ENCODE measurements at regions not wholly inside any gene's neighbourhood (a gene's known extent, or its start where the extent isn't known, plus 50 kb on each side); places are given as distances from the start of the nearest gene placed in this dataset.
"Not testable (repeated sequence)": the region's sequence is repeated elsewhere in the genome, so short reads cannot be mapped to it uniquely, and the experiment has no call there.

GRCh38 chr18:22753130-22753831, 179.8 kb upstream of the RBBP8 start:
- no peak for DNase-seq

- not testable (repeated sequence) for DNase-seq
Observed at GRCh38 chr18:22764005-22764404, 169.1 kb upstream of the RBBP8 start.

GRCh38 chr18:22765896-22766295, 167.2 kb upstream of the RBBP8 start:
- DNase-seq: no peak

- no peak for DNase-seq
Observed at GRCh38 chr18:22767653-22768052, 165.5 kb upstream of the RBBP8 start.

- DNase-seq: no peak
Observed at GRCh38 chr18:22773944-22774343, 159.2 kb upstream of the RBBP8 start.

GRCh38 chr18:22778996-22779395, 154.1 kb upstream of the RBBP8 start:
- DNase-seq: no peak

GRCh38 chr18:22783245-22783644, 149.9 kb upstream of the RBBP8 start:
- DNase-seq: no peak

DNA sequence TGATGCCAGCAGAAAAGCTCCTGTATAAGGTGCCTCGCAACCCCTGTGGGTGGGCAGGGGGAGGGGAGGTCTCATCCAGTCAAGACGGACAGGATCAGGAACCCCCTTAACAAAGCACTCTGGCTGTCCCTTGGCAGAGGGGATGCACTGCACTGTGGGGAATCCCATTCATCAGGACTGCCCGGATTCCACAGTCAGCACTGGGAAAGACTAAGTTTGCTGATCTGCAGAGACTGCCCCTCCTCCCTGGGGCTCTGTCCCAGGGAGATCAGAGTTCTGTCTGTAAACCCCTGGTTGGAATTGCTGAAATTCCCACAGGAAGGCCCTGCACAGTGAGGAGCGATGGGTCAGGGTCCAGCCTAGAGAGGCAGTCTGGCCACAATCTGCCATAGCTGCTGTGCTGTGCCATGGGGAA, 149.5 kb upstream of the RBBP8 start:
- no peak for DNase-seq

DNA sequence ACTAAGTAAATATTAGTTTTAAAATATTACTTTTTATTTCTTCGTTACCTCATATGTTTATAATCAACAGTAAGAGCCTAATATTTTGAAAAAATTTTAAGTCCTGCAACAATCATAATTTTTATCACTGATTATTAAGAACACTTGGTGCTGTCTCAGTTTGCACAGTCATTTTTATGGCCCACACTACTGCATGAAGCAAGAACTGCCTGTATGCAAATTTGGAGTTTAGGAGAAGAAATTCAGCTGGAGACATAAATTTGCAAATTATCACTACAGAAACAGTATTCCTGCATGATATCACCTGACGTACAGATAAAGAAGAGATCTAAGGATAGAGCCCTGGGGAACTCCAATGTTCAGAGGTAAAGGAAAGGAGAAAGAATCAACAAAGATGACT, 144.1 kb upstream of the RBBP8 start:
- DNase-seq: no peak

DNA sequence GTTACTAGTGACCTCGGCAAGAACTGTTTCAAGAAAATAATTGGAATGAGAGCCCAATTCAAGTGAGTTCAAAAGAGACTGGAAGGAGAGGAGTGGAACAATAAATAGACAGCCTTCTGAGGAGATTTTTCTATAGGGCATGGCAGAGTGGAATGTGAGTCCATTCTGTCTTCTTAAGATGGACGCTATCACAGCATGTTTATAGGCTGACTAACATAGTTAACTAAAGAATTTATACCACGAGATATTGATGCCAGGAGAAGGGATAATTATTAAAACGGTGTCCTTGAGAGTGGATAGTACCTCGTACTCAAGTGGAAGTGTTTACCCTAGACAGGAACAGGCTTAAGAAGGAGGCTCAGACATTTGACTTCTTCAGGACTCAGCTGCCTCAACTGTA, 143.5 kb upstream of the RBBP8 start:
- DNase-seq: no peak

- no peak for DNase-seq
Observed at GRCh38 chr18:22790545-22791309, 142.4 kb upstream of the RBBP8 start.

GRCh38 chr18:22791310-22791610, 141.9 kb upstream of the RBBP8 start:
- no peak for DNase-seq

GRCh38 chr18:22796113-22796512, 137.0 kb upstream of the RBBP8 start:
- no peak for DNase-seq

GRCh38 chr18:22800551-22800951, 132.6 kb upstream of the RBBP8 start:
- no peak for DNase-seq

DNA sequence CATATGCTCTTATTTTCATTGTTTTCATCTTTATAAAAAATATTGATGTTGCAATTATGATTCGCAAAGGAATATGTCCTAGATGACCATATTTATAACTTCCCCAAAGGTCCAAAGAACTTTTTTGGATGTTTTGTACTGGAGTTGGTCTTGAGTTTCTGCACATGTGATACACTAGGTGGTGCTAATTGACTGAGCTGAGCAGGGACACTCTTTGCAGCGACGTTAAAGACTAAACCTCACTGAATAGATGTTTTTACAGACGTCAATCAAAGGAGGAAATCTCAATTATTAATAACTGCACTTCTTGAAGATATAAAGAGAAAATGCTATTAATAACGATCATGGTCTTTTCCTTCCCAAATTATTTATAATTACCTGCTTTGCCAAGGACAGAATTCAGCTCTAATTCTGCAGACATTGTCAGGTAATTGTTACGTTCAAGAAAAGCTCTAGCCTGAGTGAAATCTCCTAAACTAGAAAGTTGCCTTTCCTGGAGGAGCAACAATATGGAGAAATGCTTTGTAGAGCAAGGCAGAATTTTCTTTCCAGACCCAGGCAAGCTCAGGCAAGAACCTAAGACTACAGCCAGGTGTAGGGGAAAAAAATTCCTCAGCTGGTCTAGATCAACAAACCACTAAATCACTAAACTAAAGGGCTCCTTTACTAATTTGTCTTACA, 119.3 kb upstream of the RBBP8 start:
- DNase-seq: no peak

- DNase-seq: no peak
Observed at GRCh38 chr18:22814329-22814703, 118.8 kb upstream of the RBBP8 start.

DNA sequence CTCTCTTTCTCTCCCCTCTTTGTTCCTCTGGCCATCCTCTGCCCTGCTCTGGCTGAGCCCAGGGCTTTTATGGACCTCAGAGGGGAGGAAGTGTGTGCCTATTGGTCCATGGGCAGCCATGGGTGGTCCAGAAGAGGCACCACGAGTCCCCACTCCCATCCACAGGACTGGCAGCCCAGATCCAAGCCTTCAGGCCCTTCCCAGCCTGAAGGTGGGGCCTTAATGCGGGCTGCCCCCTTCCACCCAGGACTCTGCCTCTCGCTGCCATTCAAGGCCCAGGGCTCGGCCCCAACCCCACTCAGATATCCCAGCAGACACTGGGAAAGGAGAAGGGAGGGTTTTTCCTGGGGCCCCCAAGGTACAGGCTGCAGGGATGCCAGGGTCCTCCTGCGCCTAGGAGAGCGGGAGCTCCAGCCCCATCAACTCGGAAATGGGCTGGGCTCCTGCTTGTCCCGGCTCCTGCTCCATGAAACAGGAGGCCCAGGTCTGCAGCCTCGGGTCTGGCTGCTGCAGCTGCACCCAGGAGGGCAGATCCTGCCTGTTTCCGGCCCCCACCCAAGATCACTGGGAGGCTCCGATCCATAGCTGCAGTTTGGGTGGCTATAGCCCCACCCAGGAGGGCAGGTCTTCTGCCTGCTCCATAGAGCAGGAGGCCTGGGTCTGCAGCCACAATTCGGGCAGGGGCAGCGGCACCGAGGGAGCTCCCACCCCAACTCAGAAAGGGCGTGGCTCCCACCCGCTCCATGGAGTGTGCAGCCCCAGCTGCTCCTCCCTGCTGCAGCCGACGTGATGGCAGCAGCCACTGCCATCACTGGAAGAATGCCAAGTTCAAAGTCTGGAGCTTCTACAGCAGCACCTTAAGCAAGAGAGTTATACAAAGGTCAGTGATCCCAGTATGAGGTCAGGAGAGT, 116.6 kb upstream of the RBBP8 start:
- DNase-seq: no peak

- no peak for DNase-seq
Observed at GRCh38 chr18:22817844-22818243, 115.3 kb upstream of the RBBP8 start.

GRCh38 chr18:22822024-22822423, 111.1 kb upstream of the RBBP8 start:
- no peak for DNase-seq

DNA sequence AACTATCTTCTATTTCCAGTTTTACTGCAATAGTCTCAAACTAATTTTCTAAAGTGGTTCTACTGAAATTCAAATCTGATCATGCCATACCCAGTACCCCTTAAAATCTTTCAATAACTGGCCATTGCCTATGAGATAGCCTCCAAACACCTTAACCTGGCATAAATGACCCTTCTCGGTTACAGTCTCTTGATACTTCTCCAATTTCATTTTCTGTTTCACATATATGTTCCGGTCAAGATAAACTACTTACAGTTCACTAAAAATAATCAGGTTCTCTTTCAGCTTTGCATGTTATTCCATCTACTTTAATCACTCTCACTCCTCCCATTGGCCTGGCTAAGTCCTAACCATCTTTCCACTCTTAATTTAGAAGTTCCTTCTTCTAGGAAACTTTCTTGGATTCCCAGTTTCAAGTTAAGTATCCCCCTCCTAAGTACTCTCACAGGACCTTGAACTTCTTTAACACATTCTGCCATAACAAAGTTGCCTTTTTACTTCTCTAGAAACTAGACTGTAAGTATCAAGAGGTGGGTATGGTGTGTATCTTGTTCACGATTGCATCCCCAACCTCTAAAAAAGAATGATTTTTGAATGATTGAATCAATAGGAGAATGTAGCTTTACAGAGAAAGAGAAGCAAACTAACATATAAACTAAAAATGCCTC, 110.2 kb upstream of the RBBP8 start:
- no peak for DNase-seq

- DNase-seq: no peak
Observed at GRCh38 chr18:22826726-22827125, 106.4 kb upstream of the RBBP8 start.

DNA sequence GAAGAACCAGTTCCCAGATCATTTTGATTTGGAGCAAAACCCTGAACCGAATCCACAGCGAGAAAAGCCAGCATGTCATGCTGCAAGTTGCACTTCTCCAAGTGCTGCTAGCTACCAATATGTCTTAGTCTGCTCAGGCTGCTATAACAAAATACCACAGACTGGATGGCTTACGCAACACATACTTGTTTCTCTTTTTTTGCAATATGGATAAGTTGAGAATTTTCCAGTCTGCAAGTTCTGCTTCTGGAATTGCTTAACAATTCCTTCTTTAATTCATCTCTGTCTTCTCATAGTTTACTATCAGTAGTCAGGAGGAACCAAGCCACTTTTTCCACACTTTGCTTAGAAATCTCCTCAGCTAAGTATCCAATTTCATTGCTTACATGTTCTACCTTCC, 105.9 kb upstream of the RBBP8 start:
- no peak for DNase-seq

GRCh38 chr18:22827741-22828140, 105.4 kb upstream of the RBBP8 start:
- DNase-seq: no peak

All from stimulated activated CD4-positive, alpha-beta T cell treated with anti-CD3 and anti-CD28 coated beads, Interleukin-15, amount 100 ng/mL, for 24 hours (primary cell).